ENCODE measurements at regions not wholly inside any gene's neighbourhood (a gene's known extent, or its start where the extent isn't known, plus 50 kb on each side); places are given as distances from the start of the nearest gene placed in this dataset.

DNA sequence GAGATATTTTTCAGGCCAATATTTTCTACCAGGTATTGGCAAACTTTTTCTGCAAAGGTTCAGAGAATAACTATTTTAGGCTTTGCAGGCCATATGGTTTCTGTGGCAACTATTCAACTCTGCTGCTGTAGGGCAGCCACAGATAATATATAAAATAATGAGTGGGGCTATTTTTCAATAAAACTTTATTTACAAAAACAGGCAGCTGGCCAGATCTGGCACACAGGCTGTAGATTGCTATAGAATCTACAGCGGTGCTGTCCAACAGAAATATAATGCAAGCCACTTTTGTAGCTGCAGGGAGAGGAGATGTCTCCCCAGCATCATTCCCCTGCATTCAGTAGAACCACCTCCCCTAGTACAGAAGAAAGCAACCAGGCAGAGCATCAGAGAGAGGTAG lies 97.6 kb upstream of the BCOR start (continued):
- no peak for TF ChIP-seq RAD21 (conservative IDR thresholded peaks at IDR 0.05)
- no peak for TF ChIP-seq EZH2 (IDR thresholded peaks at IDR 0.05; ENCODE audit: borderline replicate concordance, insufficient read depth, low read length, poor library complexity, severe bottlenecking)

DNA sequence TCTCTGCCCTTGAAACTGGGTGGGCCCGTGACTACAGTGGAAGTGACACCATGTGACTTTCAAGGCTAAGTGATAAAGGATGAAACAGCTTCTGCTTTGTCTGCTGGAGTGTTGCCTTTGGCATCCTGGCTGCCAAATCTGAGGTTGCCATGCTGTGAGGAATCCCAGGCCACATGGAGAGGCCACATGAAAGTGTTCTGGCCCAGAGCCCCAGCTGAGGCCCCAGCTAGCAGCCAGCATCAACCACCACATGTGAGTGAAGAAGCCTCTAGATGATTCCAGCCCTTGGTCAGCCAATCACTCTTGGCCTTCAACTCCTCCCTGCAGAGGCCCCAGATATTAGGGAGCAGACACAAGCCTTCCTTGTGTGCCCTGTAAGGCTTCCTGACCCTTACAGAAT lies 94.4 kb upstream of the BCOR start:
- H3K36me3 ChIP-seq (ENCODE audit: insufficient read depth, low read length) = no peaks in the 10 kb centered on the region
- H3K9ac ChIP-seq (ENCODE audit: low read length) = no peak overlapping the region
- H3K79me2 ChIP-seq (replicated peaks; ENCODE audit: insufficient read depth, low read length) = no peaks in the 10 kb centered on the region
- H4K20me1 ChIP-seq (ENCODE audit: insufficient read depth) = no peaks in the 10 kb centered on the region
- H3K9me3 ChIP-seq (ENCODE audit: low read length) = no peaks in the 10 kb centered on the region
- H2AFZ ChIP-seq (ENCODE audit: low read depth, low read length) = no peak overlapping the region
- H3K27me3 ChIP-seq (ENCODE audit: insufficient read depth, low read depth, low read length) = no peaks in the 10 kb centered on the region
- no peak overlapping the region for H3K4me3 ChIP-seq (ENCODE audit: low read length)
- no peak for TF ChIP-seq EZH2 (IDR thresholded peaks at IDR 0.05; ENCODE audit: borderline replicate concordance, insufficient read depth, low read length, poor library complexity, severe bottlenecking)
- TF ChIP-seq MXI1 (conservative IDR thresholded peaks at IDR 0.05; ENCODE audit: poor library complexity, severe bottlenecking) = no peak
- no peak for TF ChIP-seq SMC3 (conservative IDR thresholded peaks at IDR 0.05; ENCODE audit: poor library complexity)
- TF ChIP-seq, protein P1, sequence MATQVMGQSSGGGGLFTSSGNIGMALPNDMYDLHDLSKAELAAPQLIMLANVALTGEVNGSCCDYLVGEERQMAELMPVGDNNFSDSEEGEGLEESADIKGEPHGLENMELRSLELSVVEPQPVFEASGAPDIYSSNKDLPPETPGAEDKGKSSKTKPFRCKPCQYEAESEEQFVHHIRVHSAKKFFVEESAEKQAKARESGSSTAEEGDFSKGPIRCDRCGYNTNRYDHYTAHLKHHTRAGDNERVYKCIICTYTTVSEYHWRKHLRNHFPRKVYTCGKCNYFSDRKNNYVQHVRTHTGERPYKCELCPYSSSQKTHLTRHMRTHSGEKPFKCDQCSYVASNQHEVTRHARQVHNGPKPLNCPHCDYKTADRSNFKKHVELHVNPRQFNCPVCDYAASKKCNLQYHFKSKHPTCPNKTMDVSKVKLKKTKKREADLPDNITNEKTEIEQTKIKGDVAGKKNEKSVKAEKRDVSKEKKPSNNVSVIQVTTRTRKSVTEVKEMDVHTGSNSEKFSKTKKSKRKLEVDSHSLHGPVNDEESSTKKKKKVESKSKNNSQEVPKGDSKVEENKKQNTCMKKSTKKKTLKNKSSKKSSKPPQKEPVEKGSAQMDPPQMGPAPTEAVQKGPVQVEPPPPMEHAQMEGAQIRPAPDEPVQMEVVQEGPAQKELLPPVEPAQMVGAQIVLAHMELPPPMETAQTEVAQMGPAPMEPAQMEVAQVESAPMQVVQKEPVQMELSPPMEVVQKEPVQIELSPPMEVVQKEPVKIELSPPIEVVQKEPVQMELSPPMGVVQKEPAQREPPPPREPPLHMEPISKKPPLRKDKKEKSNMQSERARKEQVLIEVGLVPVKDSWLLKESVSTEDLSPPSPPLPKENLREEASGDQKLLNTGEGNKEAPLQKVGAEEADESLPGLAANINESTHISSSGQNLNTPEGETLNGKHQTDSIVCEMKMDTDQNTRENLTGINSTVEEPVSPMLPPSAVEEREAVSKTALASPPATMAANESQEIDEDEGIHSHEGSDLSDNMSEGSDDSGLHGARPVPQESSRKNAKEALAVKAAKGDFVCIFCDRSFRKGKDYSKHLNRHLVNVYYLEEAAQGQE (IDR thresholded peaks at IDR 0.05; ENCODE audit: borderline replicate concordance) = no peak
- TF ChIP-seq TAF1 (IDR thresholded peaks at IDR 0.05; ENCODE audit: low read depth) = no peak
- no peak overlapping the region for H3K4me2 ChIP-seq (ENCODE audit: low read length)
- no peaks in the 10 kb centered on the region for H3K9me2 ChIP-seq (ENCODE audit: insufficient read depth, low read length)
- no peak overlapping the region for H3K27ac ChIP-seq (ENCODE audit: low read length)
- no peaks in the 10 kb centered on the region for H3F3A ChIP-seq (ENCODE audit: insufficient read depth, low read length, poor library complexity, severe bottlenecking)

GRCh38 chrX:40189637-40190036 lies 91.9 kb upstream of the BCOR start:
- Histone ChIP-seq H3K9me3 (ENCODE audit: low read length) (no peaks in the 10 kb centered on the region), H3K27ac (ENCODE audit: low read length) (no peak overlapping the region), H3K9me2 (ENCODE audit: insufficient read depth, low read length) (no peaks in the 10 kb centered on the region), H3F3A (ENCODE audit: insufficient read depth, low read length, poor library complexity, severe bottlenecking) (no peaks in the 10 kb centered on the region), H3K4me2 (ENCODE audit: low read length) (no peak overlapping the region), H3K79me2 (replicated peaks; ENCODE audit: insufficient read depth, low read length) (no peaks in the 10 kb centered on the region), H2AFZ (ENCODE audit: low read depth, low read length) (no peak overlapping the region), H3K36me3 (ENCODE audit: insufficient read depth, low read length) (no peaks in the 10 kb centered on the region), H3K9ac (ENCODE audit: low read length) (no peak overlapping the region), H3K4me3 (ENCODE audit: low read length) (no peak overlapping the region), H4K20me1 (ENCODE audit: insufficient read depth) (no peaks in the 10 kb centered on the region), H3K27me3 (ENCODE audit: insufficient read depth, low read depth, low read length) (no peaks in the 10 kb centered on the region)
- no peak for TF ChIP-seq SMC3 (conservative IDR thresholded peaks at IDR 0.05; ENCODE audit: poor library complexity)
- TF ChIP-seq EZH2 (IDR thresholded peaks at IDR 0.05; ENCODE audit: borderline replicate concordance, insufficient read depth, low read length, poor library complexity, severe bottlenecking) = no peak
- TF ChIP-seq, protein P1 (IDR thresholded peaks at IDR 0.05; ENCODE audit: borderline replicate concordance) = no peak
- no peak for TF ChIP-seq RAD21 (conservative IDR thresholded peaks at IDR 0.05)
- TF ChIP-seq CTCF (IDR thresholded peaks at IDR 0.05; ENCODE audit: poor library complexity, severe bottlenecking) = no peak
- TF ChIP-seq EP300 (conservative IDR thresholded peaks at IDR 0.05; ENCODE audit: poor library complexity, severe bottlenecking) = no peak
- TF ChIP-seq TAF1 (IDR thresholded peaks at IDR 0.05; ENCODE audit: low read depth) = no peak
- TF ChIP-seq MXI1 (conservative IDR thresholded peaks at IDR 0.05; ENCODE audit: poor library complexity, severe bottlenecking) = no peak
- TF ChIP-seq POLR2AphosphoS5 (IDR thresholded peaks at IDR 0.05) = no peak

Measured in neural cell (in vitro differentiated cells).